Activated naive CD4-positive, alpha-beta T cell treated with anti-CD3 and anti-CD28 coated beads for 36 hours (primary cell): ENCODE measurements at regions not wholly inside any gene's neighbourhood (a gene's known extent, or its start where the extent isn't known, plus 50 kb on each side); places are given as distances from the start of the nearest gene placed in this dataset.

Experiments
- CTCF ChIA-PET: fragments of 350-600 bp; sonication (Branson Sonifier 250); formaldehyde crosslinking; loops from one replicate; lab custom pipeline; 2021; ENCODE audit warnings: antibody characterized with exemption; lab: Charles Lee
- DNase-seq: peaks from one replicate; pipeline ENCODE4 v3.0.0-alpha.2; 2020
- H3K27ac Mint-ChIP-seq: one replicate; pipeline ENCODE4 v1.8.0; 2021; ENCODE audit warnings: mild to moderate bottlenecking, mixed read lengths
- H3K27me3 Mint-ChIP-seq: one replicate; pipeline ENCODE4 v1.8.0; 2021; ENCODE audit warnings: low read depth, mixed read lengths
- H3K36me3 Mint-ChIP-seq: one replicate; pipeline ENCODE4 v1.8.0; 2021; ENCODE audit warnings: low read depth, mixed read lengths
- H3K4me1 Mint-ChIP-seq: one replicate; pipeline ENCODE4 v1.8.0; 2021; ENCODE audit warnings: low read depth, mixed read lengths
- H3K4me3 Mint-ChIP-seq: one replicate; pipeline ENCODE4 v1.8.0; 2021; ENCODE audit warnings: mild to moderate bottlenecking, moderate library complexity, mixed read lengths
- H3K9me3 Mint-ChIP-seq: one replicate; pipeline ENCODE4 v1.8.0; 2021; ENCODE audit warnings: mixed read lengths
- intact Hi-C: fragments of 100-400 bp; cut with micrococcal nuclease; formaldehyde crosslinking; loops from one replicate; pipeline ENCODE4 v1.15.1; 2023

GRCh38 chr2:104432401-104432800 is 421.5 kb upstream of the POU3F3 start:
- H3K4me3 Mint-ChIP-seq: no peak overlapping the region
- peaks cover 27% of the 10 kb centered on the region for H3K27me3 Mint-ChIP-seq
- intact Hi-C loops: no loop called here
- H3K9me3 Mint-ChIP-seq: no peaks in the 10 kb centered on the region
- CTCF ChIA-PET: no interaction called here
- no peaks in the 10 kb centered on the region for H3K36me3 Mint-ChIP-seq
- H3K27ac Mint-ChIP-seq: no peak overlapping the region
- DNase-seq: no peak
- peaks cover 7% of the 10 kb centered on the region for H3K4me1 Mint-ChIP-seq

- peaks cover 7% of the 10 kb centered on the region for H3K4me1 Mint-ChIP-seq
- H3K4me3 Mint-ChIP-seq: no peak overlapping the region
- H3K36me3 Mint-ChIP-seq: no peaks in the 10 kb centered on the region
- peaks cover 27% of the 10 kb centered on the region for H3K27me3 Mint-ChIP-seq
- CTCF ChIA-PET: no interaction called here
- DNase-seq: no peak
- intact Hi-C loops: no loop called here
- H3K9me3 Mint-ChIP-seq: no peaks in the 10 kb centered on the region
- H3K27ac Mint-ChIP-seq: no peak overlapping the region
These were observed 420.9 kb upstream of the POU3F3 start for GRCh38 chr2:104432991-104433390.

- H3K27ac Mint-ChIP-seq: no peak overlapping the region
- CTCF ChIA-PET: no interaction called here
- intact Hi-C loops: no loop called here
- DNase-seq: no peak
- peaks cover 24% of the 10 kb centered on the region for H3K27me3 Mint-ChIP-seq
- no peaks in the 10 kb centered on the region for H3K9me3 Mint-ChIP-seq
- peaks cover 7% of the 10 kb centered on the region for H3K4me1 Mint-ChIP-seq
- H3K4me3 Mint-ChIP-seq: no peak overlapping the region
- H3K36me3 Mint-ChIP-seq: no peaks in the 10 kb centered on the region
These were observed 420.3 kb upstream of the POU3F3 start for GRCh38 chr2:104433657-104434056.

- H3K27me3 Mint-ChIP-seq: peaks cover 24% of the 10 kb centered on the region
These were observed 419.6 kb upstream of the POU3F3 start for GRCh38 chr2:104434318-104434792.

GRCh38 chr2:104434966-104435365 is 418.9 kb upstream of the POU3F3 start:
- DNase-seq: no peak
- Mint-ChIP-seq H3K27me3 (peaks cover 24% of the 10 kb centered on the region), H3K9me3 (no peaks in the 10 kb centered on the region), H3K4me1 (peaks cover 7% of the 10 kb centered on the region), H3K4me3 (no peak overlapping the region), H3K36me3 (no peaks in the 10 kb centered on the region), H3K27ac (no peak overlapping the region)
- CTCF ChIA-PET: no interaction called here
- intact Hi-C loops: no loop called here

More at GRCh38 chr2:104434318-104434792, 419.6 kb upstream of the POU3F3 start:
- intact Hi-C loops: no loop called here
- peaks cover 7% of the 10 kb centered on the region for H3K4me1 Mint-ChIP-seq
- H3K36me3 Mint-ChIP-seq: no peaks in the 10 kb centered on the region
- CTCF ChIA-PET: no interaction called here
- H3K27ac Mint-ChIP-seq: no peak overlapping the region
- no peaks in the 10 kb centered on the region for H3K9me3 Mint-ChIP-seq
- DNase-seq: peak; percentile 14
- no peak overlapping the region for H3K4me3 Mint-ChIP-seq

- H3K4me3 Mint-ChIP-seq: no peak overlapping the region
- intact Hi-C loops: no loop called here
- H3K4me1 Mint-ChIP-seq: peaks cover 5% of the 10 kb centered on the region
- DNase-seq: no peak
- no peaks in the 10 kb centered on the region for H3K9me3 Mint-ChIP-seq
- H3K27ac Mint-ChIP-seq: no peak overlapping the region
- H3K36me3 Mint-ChIP-seq: no peaks in the 10 kb centered on the region
- peaks cover 17% of the 10 kb centered on the region for H3K27me3 Mint-ChIP-seq
- CTCF ChIA-PET: no interaction called here
These were observed 415.4 kb upstream of the POU3F3 start for GRCh38 chr2:104438481-104438880.

- Mint-ChIP-seq H3K27me3 (peaks cover 3% of the 10 kb centered on the region), H3K36me3 (no peaks in the 10 kb centered on the region), H3K4me1 (peaks cover 2% of the 10 kb centered on the region), H3K9me3 (no peaks in the 10 kb centered on the region), H3K27ac (no peak overlapping the region), H3K4me3 (no peak overlapping the region)
- CTCF ChIA-PET: no interaction called here
- intact Hi-C loops: no loop called here
- DNase-seq: peak; percentile 13
These were observed 410.8 kb upstream of the POU3F3 start for GRCh38 chr2:104443145-104443544.

GRCh38 chr2:104444392-104444791 is 409.5 kb upstream of the POU3F3 start:
- no peak for DNase-seq
- H3K36me3 Mint-ChIP-seq: no peaks in the 10 kb centered on the region
- H3K9me3 Mint-ChIP-seq: no peaks in the 10 kb centered on the region
- H3K4me1 Mint-ChIP-seq: peaks cover 9% of the 10 kb centered on the region
- H3K4me3 Mint-ChIP-seq: no peak overlapping the region
- no peak overlapping the region for H3K27ac Mint-ChIP-seq
- CTCF ChIA-PET: interaction anchor here (1.2 to 1.6 kb wide), 2 partner anchors 16 to 405 kb away, joined by 3 to 4 read pairs; no protein-coding TSS in a partner anchor
- H3K27me3 Mint-ChIP-seq: peaks cover 3% of the 10 kb centered on the region
- intact Hi-C loops: no loop called here

- Mint-ChIP-seq H3K36me3 (no peaks in the 10 kb centered on the region), H3K4me3 (no peak overlapping the region), H3K4me1 (peaks cover 9% of the 10 kb centered on the region), H3K27ac (no peak overlapping the region), H3K9me3 (no peaks in the 10 kb centered on the region), H3K27me3 (peaks cover 3% of the 10 kb centered on the region)
- DNase-seq: no peak
- CTCF ChIA-PET: interaction anchor here (1.2 to 1.6 kb wide), 2 partner anchors 16 to 405 kb away, joined by 3 to 4 read pairs; no protein-coding TSS in a partner anchor
- intact Hi-C loops: no loop called here
These were observed 409.0 kb upstream of the POU3F3 start for GRCh38 chr2:104444889-104445288.

- intact Hi-C loops: no loop called here
- Mint-ChIP-seq H3K27me3 (no peaks in the 10 kb centered on the region), H3K9me3 (no peaks in the 10 kb centered on the region), H3K4me1 (peaks cover 9% of the 10 kb centered on the region), H3K4me3 (no peak overlapping the region), H3K27ac (no peak overlapping the region), H3K36me3 (no peaks in the 10 kb centered on the region)
- no peak for DNase-seq
- CTCF ChIA-PET: interaction anchor here (0.5 to 0.6 kb wide), 2 partner anchors 32 to 791 kb away, joined by 3 to 4 read pairs; no protein-coding TSS in a partner anchor
These were observed 406.0 kb upstream of the POU3F3 start for GRCh38 chr2:104447831-104448434.

GRCh38 chr2:104448661-104449440 is 405.1 kb upstream of the POU3F3 start:
- H3K4me3 Mint-ChIP-seq: no peak overlapping the region
- no peaks in the 10 kb centered on the region for H3K9me3 Mint-ChIP-seq
- CTCF ChIA-PET: no interaction called here
- no peaks in the 10 kb centered on the region for H3K36me3 Mint-ChIP-seq
- H3K27ac Mint-ChIP-seq: no peak overlapping the region
- DNase-seq: no peak
- no peaks in the 10 kb centered on the region for H3K27me3 Mint-ChIP-seq
- peaks cover 9% of the 10 kb centered on the region for H3K4me1 Mint-ChIP-seq
- intact Hi-C loops: no loop called here

GRCh38 chr2:104452558-104452957 is 401.4 kb upstream of the POU3F3 start:
- no peak overlapping the region for H3K4me3 Mint-ChIP-seq
- intact Hi-C loops: no loop called here
- H3K27me3 Mint-ChIP-seq: no peaks in the 10 kb centered on the region
- H3K9me3 Mint-ChIP-seq: no peaks in the 10 kb centered on the region
- CTCF ChIA-PET: no interaction called here
- no peak for DNase-seq
- no peak overlapping the region for H3K27ac Mint-ChIP-seq
- no peaks in the 10 kb centered on the region for H3K36me3 Mint-ChIP-seq
- H3K4me1 Mint-ChIP-seq: peaks cover 9% of the 10 kb centered on the region

GRCh38 chr2:104462731-104463130 is 391.2 kb upstream of the POU3F3 start:
- H3K4me3 Mint-ChIP-seq: no peak overlapping the region
- H3K4me1 Mint-ChIP-seq: no peaks in the 10 kb centered on the region
- intact Hi-C loops: no loop called here
- no peak overlapping the region for H3K27ac Mint-ChIP-seq
- DNase-seq: no peak
- no peaks in the 10 kb centered on the region for H3K36me3 Mint-ChIP-seq
- H3K27me3 Mint-ChIP-seq: peaks cover 14% of the 10 kb centered on the region
- CTCF ChIA-PET: no interaction called here
- no peaks in the 10 kb centered on the region for H3K9me3 Mint-ChIP-seq
